Endothelial cell of hepatic sinusoid (primary cell): ENCODE measurements at regions not wholly inside any gene's neighbourhood (a gene's known extent, or its start where the extent isn't known, plus 50 kb on each side); places are given as distances from the start of the nearest gene placed in this dataset.

Experiments
- in situ Hi-C: cut with HindIII; loops from 2 replicates; pipeline ENCODE4 v1.10.0; 2017; ENCODE audit warnings: low sequenced_read_pairs

GRCh38 chr4:19455850-19456602 is 795.7 kb upstream of the SLIT2 start:
- in situ Hi-C loops = no loop called here

GRCh38 chr4:19455196-19455595 is 796.5 kb upstream of the SLIT2 start:
- in situ Hi-C loops = no loop called here

GRCh38 chr4:19438233-19438632 is 813.5 kb upstream of the SLIT2 start:
- in situ Hi-C loops = no loop called here

- in situ Hi-C loops = no loop called here
These were observed 814.7 kb upstream of the SLIT2 start for GRCh38 chr4:19437008-19437407.

- in situ Hi-C loops = no loop called here
These were observed 822.0 kb upstream of the SLIT2 start for GRCh38 chr4:19429684-19430083.

GRCh38 chr4:19425146-19425545 is 826.6 kb upstream of the SLIT2 start:
- in situ Hi-C loops = no loop called here

- in situ Hi-C loops = no loop called here
These were observed 834.4 kb upstream of the SLIT2 start for GRCh38 chr4:19417256-19417655.

- in situ Hi-C loops = no loop called here
These were observed 835.6 kb upstream of the SLIT2 start for GRCh38 chr4:19416146-19416545.

GRCh38 chr4:19408490-19408889 is 843.2 kb upstream of the SLIT2 start:
- in situ Hi-C loops = no loop called here

GRCh38 chr4:19406789-19407188 is 844.9 kb upstream of the SLIT2 start:
- in situ Hi-C loops = no loop called here

- in situ Hi-C loops = no loop called here
These were observed 847.8 kb upstream of the SLIT2 start for GRCh38 chr4:19403786-19404370.

- in situ Hi-C loops = no loop called here
These were observed 849.1 kb upstream of the SLIT2 start for GRCh38 chr4:19402581-19403065.

GRCh38 chr4:19401301-19402080 is 850.2 kb upstream of the SLIT2 start:
- in situ Hi-C loops = no loop called here

GRCh38 chr4:19400820-19401219 is 850.9 kb upstream of the SLIT2 start:
- in situ Hi-C loops = no loop called here

- in situ Hi-C loops = no loop called here
These were observed 852.7 kb upstream of the SLIT2 start for GRCh38 chr4:19399001-19399400.

- in situ Hi-C loops = no loop called here
These were observed 864.9 kb upstream of the SLIT2 start for GRCh38 chr4:19386786-19387185.

- in situ Hi-C loops = no loop called here
These were observed 868.5 kb upstream of the SLIT2 start for GRCh38 chr4:19382993-19383756.

GRCh38 chr4:19381068-19381467 is 870.6 kb upstream of the SLIT2 start:
- in situ Hi-C loops = no loop called here

GRCh38 chr4:19380600-19380999 is 871.1 kb upstream of the SLIT2 start:
- in situ Hi-C loops = no loop called here

- in situ Hi-C loops = no loop called here
These were observed 872.5 kb upstream of the SLIT2 start for GRCh38 chr4:19379191-19379708.

GRCh38 chr4:19375931-19376330 is 875.8 kb upstream of the SLIT2 start:
- in situ Hi-C loops = no loop called here
